ENCODE measurements at regions not wholly inside any gene's neighbourhood (a gene's known extent, or its start where the extent isn't known, plus 50 kb on each side); places are given as distances from the start of the nearest gene placed in this dataset.

GRCh38 chr16:66190411-66190810 lies 176.1 kb upstream of the CDH5 start:
- TF ChIP-seq, protein P1, sequence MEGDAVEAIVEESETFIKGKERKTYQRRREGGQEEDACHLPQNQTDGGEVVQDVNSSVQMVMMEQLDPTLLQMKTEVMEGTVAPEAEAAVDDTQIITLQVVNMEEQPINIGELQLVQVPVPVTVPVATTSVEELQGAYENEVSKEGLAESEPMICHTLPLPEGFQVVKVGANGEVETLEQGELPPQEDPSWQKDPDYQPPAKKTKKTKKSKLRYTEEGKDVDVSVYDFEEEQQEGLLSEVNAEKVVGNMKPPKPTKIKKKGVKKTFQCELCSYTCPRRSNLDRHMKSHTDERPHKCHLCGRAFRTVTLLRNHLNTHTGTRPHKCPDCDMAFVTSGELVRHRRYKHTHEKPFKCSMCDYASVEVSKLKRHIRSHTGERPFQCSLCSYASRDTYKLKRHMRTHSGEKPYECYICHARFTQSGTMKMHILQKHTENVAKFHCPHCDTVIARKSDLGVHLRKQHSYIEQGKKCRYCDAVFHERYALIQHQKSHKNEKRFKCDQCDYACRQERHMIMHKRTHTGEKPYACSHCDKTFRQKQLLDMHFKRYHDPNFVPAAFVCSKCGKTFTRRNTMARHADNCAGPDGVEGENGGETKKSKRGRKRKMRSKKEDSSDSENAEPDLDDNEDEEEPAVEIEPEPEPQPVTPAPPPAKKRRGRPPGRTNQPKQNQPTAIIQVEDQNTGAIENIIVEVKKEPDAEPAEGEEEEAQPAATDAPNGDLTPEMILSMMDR (IDR thresholded peaks at IDR 0.05; ENCODE audit: low read depth, low read length, poor library complexity, severe bottlenecking), result no peak
- TF ChIP-seq EZH2phosphoT487 (IDR thresholded peaks at IDR 0.05; ENCODE audit: borderline replicate concordance, low read length), result no peak

Measured in DOHH2 (cell line).